ENCODE measurements at regions not wholly inside any gene's neighbourhood (a gene's known extent, or its start where the extent isn't known, plus 50 kb on each side); places are given as distances from the start of the nearest gene placed in this dataset.

GRCh38 chr16:54542805-54543505 is 256.4 kb upstream of the IRX3 start:
- peaks cover 5% of the 10 kb centered on the region for H3K27me3 ChIP-seq
- H3K36me3 ChIP-seq, result no peaks in the 10 kb centered on the region
- DNase-seq (ENCODE audit: low spot score in 2 of 2), result no peak
- TF ChIP-seq, protein P1, sequence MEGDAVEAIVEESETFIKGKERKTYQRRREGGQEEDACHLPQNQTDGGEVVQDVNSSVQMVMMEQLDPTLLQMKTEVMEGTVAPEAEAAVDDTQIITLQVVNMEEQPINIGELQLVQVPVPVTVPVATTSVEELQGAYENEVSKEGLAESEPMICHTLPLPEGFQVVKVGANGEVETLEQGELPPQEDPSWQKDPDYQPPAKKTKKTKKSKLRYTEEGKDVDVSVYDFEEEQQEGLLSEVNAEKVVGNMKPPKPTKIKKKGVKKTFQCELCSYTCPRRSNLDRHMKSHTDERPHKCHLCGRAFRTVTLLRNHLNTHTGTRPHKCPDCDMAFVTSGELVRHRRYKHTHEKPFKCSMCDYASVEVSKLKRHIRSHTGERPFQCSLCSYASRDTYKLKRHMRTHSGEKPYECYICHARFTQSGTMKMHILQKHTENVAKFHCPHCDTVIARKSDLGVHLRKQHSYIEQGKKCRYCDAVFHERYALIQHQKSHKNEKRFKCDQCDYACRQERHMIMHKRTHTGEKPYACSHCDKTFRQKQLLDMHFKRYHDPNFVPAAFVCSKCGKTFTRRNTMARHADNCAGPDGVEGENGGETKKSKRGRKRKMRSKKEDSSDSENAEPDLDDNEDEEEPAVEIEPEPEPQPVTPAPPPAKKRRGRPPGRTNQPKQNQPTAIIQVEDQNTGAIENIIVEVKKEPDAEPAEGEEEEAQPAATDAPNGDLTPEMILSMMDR (IDR thresholded peaks at IDR 0.05), result no peak
- no peak overlapping the region for H3K27ac ChIP-seq
- H3K4me1 ChIP-seq, result no peaks in the 10 kb centered on the region
- H3K9me3 ChIP-seq, result no peaks in the 10 kb centered on the region
- H3K4me3 ChIP-seq, result no peak overlapping the region
- intact Hi-C loops (cut with DNase I), result no loop called here

DNA sequence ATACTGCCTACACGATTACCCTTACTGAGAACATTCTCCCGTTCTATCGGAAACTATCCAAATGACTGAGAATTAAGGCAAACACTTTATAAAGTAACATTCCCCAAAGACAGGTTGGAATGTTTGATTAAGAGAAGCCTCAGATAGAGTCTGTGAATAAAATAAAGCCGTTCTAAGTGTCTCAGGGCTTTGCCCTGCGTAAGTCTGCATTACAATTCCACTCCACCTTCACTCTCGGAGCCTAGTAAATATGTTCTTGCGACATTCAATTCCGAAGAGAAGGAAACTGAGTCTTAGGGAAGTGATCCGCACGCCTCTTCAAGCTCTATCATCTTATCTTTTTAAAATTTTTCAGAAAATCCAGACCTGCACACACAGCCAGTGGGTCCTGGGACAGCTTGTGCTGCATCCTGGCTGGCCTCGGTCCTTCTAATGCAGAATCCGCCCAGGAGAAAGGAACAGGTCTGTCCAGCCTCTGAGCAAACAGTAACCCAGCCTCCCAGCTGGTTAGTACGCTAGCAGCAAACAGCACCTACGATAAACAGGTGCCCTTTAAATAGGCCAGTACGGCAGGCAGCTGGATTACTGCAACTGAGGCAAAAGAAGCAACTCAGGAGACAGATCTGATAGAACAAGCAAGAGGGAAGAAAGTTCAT is 254.1 kb upstream of the IRX3 start:
- H3K27ac ChIP-seq, result no peak overlapping the region
- no peak overlapping the region for H3K4me3 ChIP-seq
- TF ChIP-seq, protein P1 (IDR thresholded peaks at IDR 0.05), result no peak
- intact Hi-C loops (cut with DNase I), result no loop called here
- H3K36me3 ChIP-seq, result no peaks in the 10 kb centered on the region
- no peaks in the 10 kb centered on the region for H3K9me3 ChIP-seq
- no peak for DNase-seq (ENCODE audit: low spot score in 2 of 2)
- H3K4me1 ChIP-seq, result no peaks in the 10 kb centered on the region
- peaks cover 5% of the 10 kb centered on the region for H3K27me3 ChIP-seq

DNA sequence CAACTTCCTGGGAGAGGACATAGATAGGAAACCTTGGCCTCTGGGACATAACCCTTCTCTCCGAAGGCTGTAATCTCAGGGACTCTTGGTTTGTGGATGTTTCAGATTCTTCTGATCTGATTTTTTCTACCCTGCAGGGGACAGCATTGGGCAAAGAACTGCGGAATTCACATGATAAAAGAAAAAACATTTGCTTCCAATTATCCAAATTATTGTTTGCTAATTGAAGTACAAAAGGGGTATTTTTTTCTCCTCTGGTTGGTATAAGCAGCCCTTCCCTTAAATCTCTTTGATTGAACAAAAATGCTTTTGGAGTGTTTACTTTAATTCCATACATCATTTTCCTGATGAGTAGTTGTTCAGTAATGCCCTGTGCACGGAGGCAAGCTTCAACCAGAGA is 251.7 kb upstream of the IRX3 start:
- no peak overlapping the region for H3K27ac ChIP-seq
- TF ChIP-seq, protein P1 (IDR thresholded peaks at IDR 0.05), result no peak
- no peaks in the 10 kb centered on the region for H3K9me3 ChIP-seq
- H3K36me3 ChIP-seq, result no peaks in the 10 kb centered on the region
- DNase-seq (ENCODE audit: low spot score in 2 of 2), result no peak
- H3K4me3 ChIP-seq, result no peak overlapping the region
- no peaks in the 10 kb centered on the region for H3K4me1 ChIP-seq
- intact Hi-C loops (cut with DNase I), result no loop called here
- H3K27me3 ChIP-seq, result peaks cover 5% of the 10 kb centered on the region

GRCh38 chr16:54533856-54534490 is 247.4 kb upstream of the IRX3 start:
- Histone ChIP-seq H3K4me3 (no peak overlapping the region), H3K4me1 (no peaks in the 10 kb centered on the region), H3K27me3 (no peaks in the 10 kb centered on the region), H3K36me3 (no peaks in the 10 kb centered on the region), H3K27ac (no peak overlapping the region), H3K9me3 (peaks cover 0 to 5% of the 10 kb centered on the region in 2 donors)
- DNase-seq (ENCODE audit: low spot score in 2 of 2), result no peak
- TF ChIP-seq, protein P1 (IDR thresholded peaks at IDR 0.05), result no peak
- intact Hi-C loops (cut with DNase I), result no loop called here

DNA sequence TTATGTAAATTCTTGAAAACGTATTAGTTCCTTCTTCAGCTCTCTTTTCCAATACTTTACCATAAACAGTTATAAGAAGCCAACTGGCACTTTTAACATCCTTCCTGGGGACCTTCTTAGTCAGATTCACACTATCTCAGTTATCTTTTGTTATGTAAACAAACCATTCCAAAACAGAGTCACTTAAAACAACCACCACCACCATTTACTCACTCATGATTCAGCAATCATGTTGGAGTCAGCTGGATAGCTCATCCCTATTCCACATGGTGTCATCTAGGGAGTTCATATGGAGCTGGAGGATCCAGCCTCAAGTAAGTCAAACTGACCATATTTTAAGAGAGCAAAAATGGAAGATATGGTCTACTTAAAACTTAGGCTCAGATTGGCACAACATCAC is 240.3 kb upstream of the IRX3 start:
- intact Hi-C loops (cut with DNase I), result no loop called here
- TF ChIP-seq, protein P1 (IDR thresholded peaks at IDR 0.05), result no peak
- no peaks in the 10 kb centered on the region for H3K27me3 ChIP-seq

More for the DNA sequence above, 240.3 kb upstream of the IRX3 start:
- peaks cover 0 to 10% of the 10 kb centered on the region in 2 donors for H3K9me3 ChIP-seq
- no peak overlapping the region for H3K4me3 ChIP-seq
- no peak for DNase-seq (ENCODE audit: low spot score in 2 of 2)
- H3K36me3 ChIP-seq, result no peaks in the 10 kb centered on the region
- H3K4me1 ChIP-seq, result no peaks in the 10 kb centered on the region
- no peak overlapping the region for H3K27ac ChIP-seq
